ENCODE measurements at regions not wholly inside any gene's neighbourhood (a gene's known extent, or its start where the extent isn't known, plus 50 kb on each side); places are given as distances from the start of the nearest gene placed in this dataset.
"Not testable (repeated sequence)": the region's sequence is repeated elsewhere in the genome, so short reads cannot be mapped to it uniquely, and the experiment has no call there.

DNA sequence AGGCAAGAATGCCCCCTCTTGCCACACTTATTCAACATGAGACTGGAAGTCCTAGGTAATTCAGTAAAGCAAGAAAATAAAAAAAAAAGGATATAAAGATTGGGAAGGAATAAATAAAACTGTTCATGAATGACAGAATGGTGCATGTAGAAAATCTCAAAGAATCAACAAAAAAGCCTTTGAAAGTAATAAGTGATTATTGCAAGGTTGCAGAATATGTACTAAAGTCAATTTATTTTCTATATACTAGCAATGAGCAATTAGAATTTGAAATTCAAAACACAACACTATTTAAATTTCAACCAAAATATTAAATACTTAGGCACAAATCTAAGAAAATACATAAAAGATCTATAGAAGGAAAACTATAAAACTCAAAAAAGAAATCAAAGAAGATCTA lies 58.6 kb downstream of the MAGEA10 start:
- no peak for TF ChIP-seq CTCF (IDR thresholded peaks at IDR 0.05; ENCODE audit: low read depth, low read length)
- H3K36me3 ChIP-seq = no peaks in the 10 kb centered on the region
- no peak overlapping the region for H3K27ac ChIP-seq
- H3K9me3 ChIP-seq (ENCODE audit: low read depth) = no peaks in the 10 kb centered on the region
- H3K27me3 ChIP-seq = no peaks in the 10 kb centered on the region
- H3K4me1 ChIP-seq (ENCODE audit: low read depth) = peaks cover 3% of the 10 kb centered on the region
- H3K4me3 ChIP-seq = no peak overlapping the region
- DNase-seq (ENCODE audit: low read depth in 1 of 2, low spot score in 1 of 2) = no peak

- Histone ChIP-seq H3K9me3 (ENCODE audit: low read depth) (no peaks in the 10 kb centered on the region), H3K36me3 (no peaks in the 10 kb centered on the region), H3K4me3 (no peak overlapping the region), H3K27ac (peak overlapping the region; percentile 87), H3K27me3 (no peaks in the 10 kb centered on the region), H3K4me1 (ENCODE audit: low read depth) (peaks cover 3% of the 10 kb centered on the region)
- no peak for TF ChIP-seq CTCF (IDR thresholded peaks at IDR 0.05; ENCODE audit: low read depth, low read length)
- peak in 1 of 2 donors; percentile 10 for DNase-seq (ENCODE audit: low read depth in 1 of 2, low spot score in 1 of 2)
Observed at GRCh38 chrX:152074163-152074562, 64.2 kb downstream of the MAGEA10 start.

DNA sequence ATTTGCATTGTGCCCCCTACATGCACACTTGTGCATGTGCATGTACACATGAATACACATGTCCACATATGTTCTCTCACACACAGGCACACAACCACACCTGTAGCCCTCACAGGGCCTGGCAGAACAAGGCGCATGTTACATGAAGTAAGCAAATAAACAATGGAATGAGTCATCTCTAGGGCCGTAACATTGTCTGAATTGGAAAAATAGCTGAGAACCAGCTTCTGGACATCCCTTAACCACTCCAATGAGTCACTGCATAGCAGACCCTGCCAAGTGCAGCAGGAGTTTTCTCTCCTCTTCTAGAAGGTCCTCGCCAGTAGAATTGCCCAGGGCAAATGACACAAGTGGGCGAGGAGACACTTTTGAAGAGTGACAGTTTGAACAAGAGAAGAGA lies 66.1 kb downstream of the MAGEA10 start:
- Histone ChIP-seq H3K4me1 (ENCODE audit: low read depth) (peaks cover 3% of the 10 kb centered on the region), H3K36me3 (no peaks in the 10 kb centered on the region), H3K27me3 (no peaks in the 10 kb centered on the region), H3K4me3 (no peak overlapping the region), H3K9me3 (ENCODE audit: low read depth) (no peaks in the 10 kb centered on the region), H3K27ac (no peak overlapping the region)
- DNase-seq (ENCODE audit: low read depth in 1 of 2, low spot score in 1 of 2) = peak in 1 of 2 donors; percentile 56
- no peak for TF ChIP-seq CTCF (IDR thresholded peaks at IDR 0.05; ENCODE audit: low read depth, low read length)

- Histone ChIP-seq H3K9me3 (ENCODE audit: low read depth) (no peaks in the 10 kb centered on the region), H3K4me1 (ENCODE audit: low read depth) (no peaks in the 10 kb centered on the region), H3K27ac (no peak overlapping the region), H3K27me3 (no peaks in the 10 kb centered on the region), H3K4me3 (no peak overlapping the region), H3K36me3 (no peaks in the 10 kb centered on the region)
- no peak for TF ChIP-seq CTCF (IDR thresholded peaks at IDR 0.05; ENCODE audit: low read depth, low read length)
- no peak for DNase-seq (ENCODE audit: low read depth in 1 of 2, low spot score in 1 of 2)
Observed at GRCh38 chrX:152070144-152070543, 68.2 kb downstream of the MAGEA10 start.

DNA sequence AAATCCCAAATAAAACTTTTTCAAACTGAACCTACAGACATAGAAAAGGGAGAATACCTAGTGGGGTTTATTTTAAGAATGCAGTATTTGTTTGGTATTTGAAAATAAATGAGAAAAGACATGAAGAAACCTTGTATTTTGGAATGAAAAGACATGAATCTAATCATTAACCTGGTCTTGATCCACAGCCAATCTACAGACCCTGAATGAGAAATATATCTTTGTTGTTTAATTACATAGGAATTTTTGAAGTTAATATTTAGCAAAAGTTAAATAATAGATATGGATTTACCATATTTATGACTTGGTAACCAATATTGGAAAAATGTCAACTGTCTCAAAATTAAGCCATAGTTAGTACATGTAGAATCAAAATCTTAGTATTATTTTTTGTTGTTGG lies 76.8 kb downstream of the MAGEA10 start:
- Histone ChIP-seq H3K27me3 (no peaks in the 10 kb centered on the region), H3K4me3 (no peak overlapping the region), H3K9me3 (ENCODE audit: low read depth) (no peaks in the 10 kb centered on the region), H3K27ac (no peak overlapping the region), H3K4me1 (ENCODE audit: low read depth) (no peaks in the 10 kb centered on the region), H3K36me3 (no peaks in the 10 kb centered on the region)
- no peak for DNase-seq (ENCODE audit: low read depth in 1 of 2, low spot score in 1 of 2)
- no peak for TF ChIP-seq CTCF (IDR thresholded peaks at IDR 0.05; ENCODE audit: low read depth, low read length)

GRCh38 chrX:152061083-152061482 lies 77.3 kb downstream of the MAGEA10 start:
- H3K27ac ChIP-seq = no peak overlapping the region
- no peaks in the 10 kb centered on the region for H3K9me3 ChIP-seq (ENCODE audit: low read depth)
- H3K36me3 ChIP-seq = no peaks in the 10 kb centered on the region
- no peak for TF ChIP-seq CTCF (IDR thresholded peaks at IDR 0.05; ENCODE audit: low read depth, low read length)
- no peak for DNase-seq (ENCODE audit: low read depth in 1 of 2, low spot score in 1 of 2)
- no peak overlapping the region for H3K4me3 ChIP-seq
- H3K27me3 ChIP-seq = no peaks in the 10 kb centered on the region
- H3K4me1 ChIP-seq (ENCODE audit: low read depth) = no peaks in the 10 kb centered on the region

GRCh38 chrX:152050623-152051022 lies 76.1 kb upstream of the GABRE start:
- H3K27ac ChIP-seq; H3K36me3 ChIP-seq; H3K4me1 ChIP-seq (ENCODE audit: low read depth); H3K9me3 ChIP-seq (ENCODE audit: low read depth); H3K27me3 ChIP-seq; DNase-seq (ENCODE audit: low read depth in 1 of 2, low spot score in 1 of 2); H3K4me3 ChIP-seq: not testable (repeated sequence)

Measured in cardiac muscle cell (in vitro differentiated cells and primary cell).